NOMO-1 (cell line): ENCODE measurements at regions not wholly inside any gene's neighbourhood (a gene's known extent, or its start where the extent isn't known, plus 50 kb on each side); places are given as distances from the start of the nearest gene placed in this dataset.

Experiments used
- DNase-seq, 2 experiments: peaks; one replicate each; lab custom pipeline; 2025; ENCODE audit not compliant: unreplicated experiment in 2 of 2; lab: John Stamatoyannopoulos, UW

DNA sequence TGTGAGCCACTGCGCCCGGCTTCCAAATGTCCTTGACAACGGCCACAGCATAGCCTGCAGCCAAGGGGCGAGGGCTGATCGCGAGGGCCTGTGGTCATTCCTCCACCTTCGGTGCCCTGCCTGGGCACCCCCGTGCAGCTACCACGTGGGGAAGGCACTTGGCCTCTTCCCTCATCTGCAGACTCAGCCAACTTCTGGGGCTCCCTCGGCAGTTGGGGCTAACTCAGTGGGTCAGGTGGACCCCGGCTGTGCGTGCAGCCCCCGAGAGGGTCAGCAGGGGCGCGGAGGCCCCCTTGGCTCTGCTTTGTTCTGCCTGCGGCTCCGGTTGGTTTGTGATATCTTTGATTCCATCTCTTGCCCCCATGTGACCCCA, 52.9 kb upstream of the BHLHE23 start:
- DNase-seq, result no peak

DNA sequence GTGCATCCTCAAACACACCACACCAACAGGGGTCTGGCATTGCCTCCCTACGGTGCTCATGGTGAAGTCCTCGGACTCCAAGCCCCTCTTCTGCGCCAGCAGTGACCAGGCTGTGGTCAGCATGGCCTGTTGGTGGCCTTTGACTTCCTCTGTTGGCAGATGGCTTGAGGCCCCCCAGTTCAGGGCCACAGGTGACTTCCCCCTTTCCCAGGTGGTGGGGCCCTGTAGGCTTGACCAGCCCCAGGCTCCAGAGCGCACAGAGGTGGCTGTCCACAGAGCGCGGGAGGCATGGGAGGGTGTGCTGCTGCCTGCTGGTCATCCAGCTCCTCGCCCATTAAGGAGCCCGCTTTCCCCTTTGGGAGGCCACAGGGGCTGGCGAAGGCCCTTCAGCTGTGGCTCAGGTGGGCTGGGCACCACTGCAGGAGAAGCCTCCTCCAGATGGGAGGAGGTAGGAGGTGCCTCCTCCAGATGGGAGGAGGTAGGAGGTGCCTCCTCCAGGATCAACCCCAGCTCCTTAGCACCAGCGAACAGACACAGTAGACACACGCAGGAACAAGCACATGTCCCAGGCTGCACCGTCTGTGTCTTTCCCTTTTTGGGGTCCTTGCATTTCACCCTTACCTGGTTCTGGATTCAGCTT, 52.1 kb upstream of the BHLHE23 start:
- DNase-seq, result no peak

DNA sequence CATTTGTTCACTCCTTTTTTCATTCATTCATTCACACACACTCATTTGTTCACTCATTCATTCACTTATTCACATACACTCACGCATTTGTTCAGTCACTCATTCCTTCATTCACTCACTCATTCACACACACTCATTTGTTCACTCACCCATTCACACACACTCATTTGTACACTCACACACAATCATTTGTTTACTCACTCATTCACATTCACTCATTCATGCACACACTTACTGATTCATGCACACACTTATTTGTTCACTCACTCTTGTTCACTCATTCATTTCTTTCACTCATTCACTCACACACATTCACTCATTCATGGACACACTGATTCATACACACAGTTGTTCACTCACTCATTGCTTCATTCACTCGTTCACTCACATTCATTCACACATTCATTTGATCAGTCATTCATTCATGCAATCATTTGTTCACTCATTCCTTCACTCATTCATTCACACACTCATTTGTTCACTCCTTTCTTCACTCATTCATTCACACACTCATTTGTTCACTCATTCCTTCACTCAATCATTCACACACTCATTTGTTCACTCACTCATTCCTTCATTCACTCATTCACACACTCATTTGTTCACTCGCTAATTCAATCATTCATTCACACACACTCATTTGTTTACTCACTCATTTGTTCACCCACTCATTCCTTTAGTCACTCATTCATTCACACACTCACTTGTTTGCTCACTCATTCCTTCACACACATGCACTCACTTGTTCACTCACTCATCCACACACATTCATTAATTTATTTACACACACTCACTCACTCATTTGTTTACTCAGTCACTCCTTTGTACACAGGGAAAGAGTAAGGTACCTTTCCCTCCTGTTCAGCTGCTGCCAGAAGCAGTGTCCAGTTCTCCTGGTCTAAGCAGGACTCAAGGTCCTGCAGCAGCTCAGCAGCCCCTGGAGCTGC, 50.7 kb upstream of the BHLHE23 start:
- DNase-seq, result no peak

DNA sequence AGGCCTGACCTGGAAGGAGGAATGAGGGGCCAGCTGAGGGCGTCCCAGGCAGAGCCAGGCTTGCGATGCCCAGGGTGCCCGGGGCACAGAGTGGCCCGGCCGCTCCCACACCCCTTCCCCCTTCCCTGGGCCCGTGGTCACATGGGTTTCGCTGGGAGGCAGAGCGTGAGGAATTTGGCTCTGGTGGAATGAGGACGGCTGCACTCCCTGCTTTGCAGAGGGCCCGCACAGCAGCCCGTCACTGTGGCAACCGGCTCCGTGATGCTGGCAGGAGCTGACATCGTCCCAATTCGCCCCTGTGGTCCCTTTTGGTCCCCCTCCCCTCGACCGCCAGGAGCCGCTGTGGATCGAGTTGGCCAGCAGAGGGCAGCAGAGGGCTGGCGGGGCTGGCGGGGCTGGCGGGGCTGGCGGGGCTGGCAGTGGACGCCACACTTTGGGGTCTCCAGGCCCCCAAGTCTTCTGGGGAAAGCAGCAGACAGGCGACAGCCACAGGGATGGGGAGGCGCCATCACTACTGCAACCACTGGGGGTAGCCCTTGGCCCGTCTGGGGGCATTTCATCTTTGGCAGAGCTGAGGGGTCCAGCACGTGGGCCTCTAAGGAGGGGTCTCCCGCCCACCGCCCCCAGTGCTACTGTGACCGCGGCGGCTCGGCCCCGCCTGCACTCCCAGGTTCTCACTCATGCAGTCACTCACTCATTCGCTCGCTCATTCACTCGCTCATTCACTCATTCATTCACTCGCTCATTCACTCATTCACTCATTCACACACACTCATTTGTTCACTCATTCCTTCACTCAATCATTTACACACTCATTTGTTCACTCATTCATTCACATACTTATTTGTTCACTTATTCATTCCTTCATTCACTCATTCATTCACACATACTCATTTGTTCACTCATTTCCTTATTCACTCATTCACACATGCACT, 49.7 kb upstream of the BHLHE23 start:
- DNase-seq, result peak in 1 of 2 experiments; percentile 10
